ENCODE measurements at regions not wholly inside any gene's neighbourhood (a gene's known extent, or its start where the extent isn't known, plus 50 kb on each side); places are given as distances from the start of the nearest gene placed in this dataset.

- Histone ChIP-seq H3K36me3 (ENCODE audit: control insufficient read depth in 2 of 2, insufficient read depth in 2 of 2, low read length in 2 of 2) (no peaks in the 10 kb centered on the region), H3K9me3 (ENCODE audit: control insufficient read depth in 2 of 2, low read length in 2 of 2) (no peaks in the 10 kb centered on the region), H3K4me3 (ENCODE audit: low read length in 2 of 2) (no peak overlapping the region), H3K27ac (ENCODE audit: low read depth in 2 of 2, low read length in 2 of 2) (no peak overlapping the region), H3K9ac (ENCODE audit: low read depth in 1 of 2, low read length in 2 of 2) (no peak overlapping the region), H3K4me1 (ENCODE audit: control insufficient read depth in 2 of 2, insufficient read depth in 2 of 2, low read length in 2 of 2) (peaks cover 0 to 4% of the 10 kb centered on the region in 2 donors), H3K27me3 (ENCODE audit: control insufficient read depth in 2 of 2, insufficient read depth in 2 of 2, low read length in 2 of 2) (no peaks in the 10 kb centered on the region)
Observed at GRCh38 chr1:228978484-228979324, 243.4 kb downstream of the RHOU start.

GRCh38 chr1:228979325-228979699 lies 244.0 kb downstream of the RHOU start:
- Histone ChIP-seq H3K27ac (ENCODE audit: low read depth in 2 of 2, low read length in 2 of 2) (no peak overlapping the region), H3K4me3 (ENCODE audit: low read length in 2 of 2) (no peak overlapping the region), H3K9ac (ENCODE audit: low read depth in 1 of 2, low read length in 2 of 2) (no peak overlapping the region), H3K27me3 (ENCODE audit: control insufficient read depth in 2 of 2, insufficient read depth in 2 of 2, low read length in 2 of 2) (no peaks in the 10 kb centered on the region), H3K4me1 (ENCODE audit: control insufficient read depth in 2 of 2, insufficient read depth in 2 of 2, low read length in 2 of 2) (peaks cover 0 to 4% of the 10 kb centered on the region in 2 donors), H3K9me3 (ENCODE audit: control insufficient read depth in 2 of 2, low read length in 2 of 2) (no peaks in the 10 kb centered on the region), H3K36me3 (ENCODE audit: control insufficient read depth in 2 of 2, insufficient read depth in 2 of 2, low read length in 2 of 2) (no peaks in the 10 kb centered on the region)

- Histone ChIP-seq H3K27me3 (ENCODE audit: control insufficient read depth in 2 of 2, insufficient read depth in 2 of 2, low read length in 2 of 2) (no peaks in the 10 kb centered on the region), H3K4me3 (ENCODE audit: low read length in 2 of 2) (no peak overlapping the region), H3K36me3 (ENCODE audit: control insufficient read depth in 2 of 2, insufficient read depth in 2 of 2, low read length in 2 of 2) (no peaks in the 10 kb centered on the region), H3K4me1 (ENCODE audit: control insufficient read depth in 2 of 2, insufficient read depth in 2 of 2, low read length in 2 of 2) (peaks cover 0 to 4% of the 10 kb centered on the region in 2 donors), H3K9ac (ENCODE audit: low read depth in 1 of 2, low read length in 2 of 2) (no peak overlapping the region), H3K9me3 (ENCODE audit: control insufficient read depth in 2 of 2, low read length in 2 of 2) (no peaks in the 10 kb centered on the region), H3K27ac (ENCODE audit: low read depth in 2 of 2, low read length in 2 of 2) (no peak overlapping the region)
Observed at GRCh38 chr1:228979774-228980173, 244.5 kb downstream of the RHOU start.

- Histone ChIP-seq H3K27me3 (ENCODE audit: control insufficient read depth in 2 of 2, insufficient read depth in 2 of 2, low read length in 2 of 2) (no peaks in the 10 kb centered on the region), H3K9ac (ENCODE audit: low read depth in 1 of 2, low read length in 2 of 2) (no peak overlapping the region), H3K4me1 (ENCODE audit: control insufficient read depth in 2 of 2, insufficient read depth in 2 of 2, low read length in 2 of 2) (peaks cover 0 to 4% of the 10 kb centered on the region in 2 donors), H3K9me3 (ENCODE audit: control insufficient read depth in 2 of 2, low read length in 2 of 2) (no peaks in the 10 kb centered on the region), H3K4me3 (ENCODE audit: low read length in 2 of 2) (no peak overlapping the region), H3K36me3 (ENCODE audit: control insufficient read depth in 2 of 2, insufficient read depth in 2 of 2, low read length in 2 of 2) (no peaks in the 10 kb centered on the region), H3K27ac (ENCODE audit: low read depth in 2 of 2, low read length in 2 of 2) (no peak overlapping the region)
Observed at GRCh38 chr1:228980232-228980937, 245.1 kb downstream of the RHOU start.

GRCh38 chr1:228982637-228983036 lies 247.4 kb downstream of the RHOU start:
- no peak overlapping the region for H3K9ac ChIP-seq (ENCODE audit: low read depth in 1 of 2, low read length in 2 of 2)
- H3K4me1 ChIP-seq (ENCODE audit: control insufficient read depth in 2 of 2, insufficient read depth in 2 of 2, low read length in 2 of 2) = peaks cover 0 to 4% of the 10 kb centered on the region in 2 donors
- H3K27me3 ChIP-seq (ENCODE audit: control insufficient read depth in 2 of 2, insufficient read depth in 2 of 2, low read length in 2 of 2) = no peaks in the 10 kb centered on the region
- no peak overlapping the region for H3K4me3 ChIP-seq (ENCODE audit: low read length in 2 of 2)
- no peak overlapping the region for H3K27ac ChIP-seq (ENCODE audit: low read depth in 2 of 2, low read length in 2 of 2)
- H3K9me3 ChIP-seq (ENCODE audit: control insufficient read depth in 2 of 2, low read length in 2 of 2) = no peaks in the 10 kb centered on the region
- H3K36me3 ChIP-seq (ENCODE audit: control insufficient read depth in 2 of 2, insufficient read depth in 2 of 2, low read length in 2 of 2) = no peaks in the 10 kb centered on the region

GRCh38 chr1:228983231-228983660 lies 248.0 kb downstream of the RHOU start:
- H3K9me3 ChIP-seq (ENCODE audit: control insufficient read depth in 2 of 2, low read length in 2 of 2) = no peaks in the 10 kb centered on the region
- H3K4me3 ChIP-seq (ENCODE audit: low read length in 2 of 2) = no peak overlapping the region
- H3K36me3 ChIP-seq (ENCODE audit: control insufficient read depth in 2 of 2, insufficient read depth in 2 of 2, low read length in 2 of 2) = no peaks in the 10 kb centered on the region
- no peak overlapping the region for H3K27ac ChIP-seq (ENCODE audit: low read depth in 2 of 2, low read length in 2 of 2)
- no peaks in the 10 kb centered on the region for H3K27me3 ChIP-seq (ENCODE audit: control insufficient read depth in 2 of 2, insufficient read depth in 2 of 2, low read length in 2 of 2)
- peaks cover 0 to 4% of the 10 kb centered on the region in 2 donors for H3K4me1 ChIP-seq (ENCODE audit: control insufficient read depth in 2 of 2, insufficient read depth in 2 of 2, low read length in 2 of 2)
- H3K9ac ChIP-seq (ENCODE audit: low read depth in 1 of 2, low read length in 2 of 2) = no peak overlapping the region

GRCh38 chr1:228983661-228984060 lies 248.4 kb downstream of the RHOU start:
- H3K36me3 ChIP-seq (ENCODE audit: control insufficient read depth in 2 of 2, insufficient read depth in 2 of 2, low read length in 2 of 2) = no peaks in the 10 kb centered on the region
- H3K4me1 ChIP-seq (ENCODE audit: control insufficient read depth in 2 of 2, insufficient read depth in 2 of 2, low read length in 2 of 2) = no peaks in the 10 kb centered on the region
- no peaks in the 10 kb centered on the region for H3K9me3 ChIP-seq (ENCODE audit: control insufficient read depth in 2 of 2, low read length in 2 of 2)
- no peak overlapping the region for H3K4me3 ChIP-seq (ENCODE audit: low read length in 2 of 2)
- H3K27ac ChIP-seq (ENCODE audit: low read depth in 2 of 2, low read length in 2 of 2) = no peak overlapping the region
- H3K9ac ChIP-seq (ENCODE audit: low read depth in 1 of 2, low read length in 2 of 2) = no peak overlapping the region
- H3K27me3 ChIP-seq (ENCODE audit: control insufficient read depth in 2 of 2, insufficient read depth in 2 of 2, low read length in 2 of 2) = no peaks in the 10 kb centered on the region

GRCh38 chr1:228984107-228984506 lies 248.8 kb downstream of the RHOU start:
- Histone ChIP-seq H3K4me3 (ENCODE audit: low read length in 2 of 2) (no peak overlapping the region), H3K9me3 (ENCODE audit: control insufficient read depth in 2 of 2, low read length in 2 of 2) (no peaks in the 10 kb centered on the region), H3K9ac (ENCODE audit: low read depth in 1 of 2, low read length in 2 of 2) (no peak overlapping the region), H3K4me1 (ENCODE audit: control insufficient read depth in 2 of 2, insufficient read depth in 2 of 2, low read length in 2 of 2) (no peaks in the 10 kb centered on the region), H3K36me3 (ENCODE audit: control insufficient read depth in 2 of 2, insufficient read depth in 2 of 2, low read length in 2 of 2) (no peaks in the 10 kb centered on the region), H3K27ac (ENCODE audit: low read depth in 2 of 2, low read length in 2 of 2) (no peak overlapping the region), H3K27me3 (ENCODE audit: control insufficient read depth in 2 of 2, insufficient read depth in 2 of 2, low read length in 2 of 2) (no peaks in the 10 kb centered on the region)

GRCh38 chr1:228984646-228985631 lies 249.7 kb downstream of the RHOU start:
- Histone ChIP-seq H3K36me3 (ENCODE audit: control insufficient read depth in 2 of 2, insufficient read depth in 2 of 2, low read length in 2 of 2) (no peaks in the 10 kb centered on the region), H3K27ac (ENCODE audit: low read depth in 2 of 2, low read length in 2 of 2) (no peak overlapping the region), H3K4me3 (ENCODE audit: low read length in 2 of 2) (no peak overlapping the region), H3K9ac (ENCODE audit: low read depth in 1 of 2, low read length in 2 of 2) (no peak overlapping the region), H3K27me3 (ENCODE audit: control insufficient read depth in 2 of 2, insufficient read depth in 2 of 2, low read length in 2 of 2) (no peaks in the 10 kb centered on the region), H3K9me3 (ENCODE audit: control insufficient read depth in 2 of 2, low read length in 2 of 2) (no peaks in the 10 kb centered on the region), H3K4me1 (ENCODE audit: control insufficient read depth in 2 of 2, insufficient read depth in 2 of 2, low read length in 2 of 2) (no peaks in the 10 kb centered on the region)
